Thyroid gland (tissue), 4 donors: ENCODE measurements at regions not wholly inside any gene's neighbourhood (a gene's known extent, or its start where the extent isn't known, plus 50 kb on each side); places are given as distances from the start of the nearest gene placed in this dataset.

Experiments
- DNase-seq, 2 donors: peaks; one replicate each; pipeline ENCODE4 v3.0.0-alpha.2; 2019
- H3K27ac ChIP-seq, 3 donors: fragments of 200-600 bp; sonication (generic); 1 replicate in 2 of 3; 2 replicates in 1 of 3; pipeline ENCODE4 v1.5.1; 2016 to 2019; ENCODE audit warnings: mild to moderate bottlenecking in 1 of 3, moderate library complexity in 1 of 3
- H3K27me3 ChIP-seq: fragments of 200-600 bp; sonication (generic); one replicate; pipeline ENCODE4 v1.5.1; 2019
- H3K36me3 ChIP-seq, 2 donors: fragments of 200-600 bp; sonication (generic); one replicate each; pipeline ENCODE4 v1.5.1; 2016 to 2019
- H3K4me1 ChIP-seq, 2 donors: fragments of 200-600 bp; sonication (generic); one replicate each; pipeline ENCODE4 v1.5.1; 2017 to 2019
- H3K4me3 ChIP-seq, 3 donors: fragments of 200-600 bp; sonication (generic); replicated peaks in 1 of 3; 1 replicate in 2 of 3; 2 replicates in 1 of 3; pipeline ENCODE4 v1.5.1; 2016; ENCODE audit warnings: mild to moderate bottlenecking in 1 of 3
- H3K9me3 ChIP-seq: fragments of 200-600 bp; sonication (generic); one replicate; pipeline ENCODE4 v1.5.1; 2017
- POLR2A ChIP-seq, 2 donors: fragments of 450-650 bp; IDR thresholded peaks; one replicate each; pipeline ENCODE4 v1.6.1; 2017; ENCODE audit warnings: antibody characterized with exemption in 2 of 2, mild to moderate bottlenecking in 2 of 2, moderate library complexity in 1 of 2
- WGBS, 2 donors: methylation state at CpG; one replicate each; pipeline ENCODE4 v1.1.5; 2017; 5-methylcytosine and 5-hydroxymethylcytosine counted together
- intact Hi-C: fragments of 100-400 bp; cut with DNase I; formaldehyde crosslinking; loops from one replicate; pipeline ENCODE4 v1.15.1; 2023
- TF ChIP-seq, protein P1 (sequence below), 6 experiments: fragments of 200-600 bp in 3 of 6; fragments of 450-650 bp in 3 of 6; sonication (generic) in 3 of 6; IDR thresholded peaks; one replicate each; pipeline ENCODE4 v1.5.1; 2016 to 2019; ENCODE audit warnings: antibody characterized with exemption in 6 of 6, mild to moderate bottlenecking in 2 of 6, inconsistent platforms in 1 of 6, moderate library complexity in 1 of 6

DNA sequence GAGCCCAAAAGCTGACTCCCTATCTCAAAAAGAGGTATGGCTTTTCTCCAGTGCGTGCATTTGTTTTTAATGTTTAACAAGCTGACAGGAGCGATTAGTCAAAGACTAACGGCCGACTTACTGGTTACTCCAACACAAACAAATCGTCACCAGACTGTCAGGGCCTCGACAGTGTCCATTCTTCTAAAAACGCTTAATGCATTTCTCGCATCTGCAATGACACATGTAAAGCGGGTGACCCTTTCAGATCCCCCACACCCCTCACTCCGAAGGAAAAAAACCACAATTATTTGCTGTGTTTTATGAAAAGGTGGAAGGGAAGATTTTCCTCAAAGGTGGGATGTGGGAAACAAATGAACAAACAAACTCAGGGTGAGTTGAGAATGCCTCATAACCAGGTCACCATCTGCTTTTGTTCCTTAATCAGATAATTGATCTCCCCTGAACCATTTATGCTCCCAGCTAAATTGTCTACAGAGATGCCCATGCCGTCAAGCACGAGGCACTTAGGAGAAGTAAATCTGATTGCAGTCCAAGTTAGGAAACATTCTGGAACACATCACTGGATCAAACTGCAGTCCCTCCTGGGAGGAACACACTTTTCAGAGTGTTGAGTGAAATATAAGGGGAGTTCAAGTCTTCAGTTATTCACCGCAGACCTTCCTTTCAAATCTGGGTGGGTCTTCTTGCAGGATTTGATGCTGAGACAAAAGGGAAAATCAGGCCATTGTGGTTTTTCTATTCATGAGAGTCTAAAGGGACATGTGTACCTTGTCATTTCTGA lies 340.8 kb downstream of the CMPK2 start:
- Histone ChIP-seq H3K9me3 (no peaks in the 10 kb centered on the region), H3K36me3 (no peaks in the 10 kb centered on the region), H3K4me1 (no peaks in the 10 kb centered on the region), H3K4me3 (no peak overlapping the region), H3K27me3 (no peaks in the 10 kb centered on the region), H3K27ac (no peak overlapping the region)
- TF ChIP-seq, protein P1, sequence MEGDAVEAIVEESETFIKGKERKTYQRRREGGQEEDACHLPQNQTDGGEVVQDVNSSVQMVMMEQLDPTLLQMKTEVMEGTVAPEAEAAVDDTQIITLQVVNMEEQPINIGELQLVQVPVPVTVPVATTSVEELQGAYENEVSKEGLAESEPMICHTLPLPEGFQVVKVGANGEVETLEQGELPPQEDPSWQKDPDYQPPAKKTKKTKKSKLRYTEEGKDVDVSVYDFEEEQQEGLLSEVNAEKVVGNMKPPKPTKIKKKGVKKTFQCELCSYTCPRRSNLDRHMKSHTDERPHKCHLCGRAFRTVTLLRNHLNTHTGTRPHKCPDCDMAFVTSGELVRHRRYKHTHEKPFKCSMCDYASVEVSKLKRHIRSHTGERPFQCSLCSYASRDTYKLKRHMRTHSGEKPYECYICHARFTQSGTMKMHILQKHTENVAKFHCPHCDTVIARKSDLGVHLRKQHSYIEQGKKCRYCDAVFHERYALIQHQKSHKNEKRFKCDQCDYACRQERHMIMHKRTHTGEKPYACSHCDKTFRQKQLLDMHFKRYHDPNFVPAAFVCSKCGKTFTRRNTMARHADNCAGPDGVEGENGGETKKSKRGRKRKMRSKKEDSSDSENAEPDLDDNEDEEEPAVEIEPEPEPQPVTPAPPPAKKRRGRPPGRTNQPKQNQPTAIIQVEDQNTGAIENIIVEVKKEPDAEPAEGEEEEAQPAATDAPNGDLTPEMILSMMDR (IDR thresholded peaks at IDR 0.05) = no peak
- TF ChIP-seq POLR2A (IDR thresholded peaks at IDR 0.05) = no peak
- intact Hi-C loops = loop anchor here (10.0 kb wide), 1 partner anchor 170 kb away; no protein-coding TSS in a partner anchor
- 72 to 83% methylated on average over 13 of the region's 13 CpGs for WGBS, 2 donors
- no peak for DNase-seq

DNA sequence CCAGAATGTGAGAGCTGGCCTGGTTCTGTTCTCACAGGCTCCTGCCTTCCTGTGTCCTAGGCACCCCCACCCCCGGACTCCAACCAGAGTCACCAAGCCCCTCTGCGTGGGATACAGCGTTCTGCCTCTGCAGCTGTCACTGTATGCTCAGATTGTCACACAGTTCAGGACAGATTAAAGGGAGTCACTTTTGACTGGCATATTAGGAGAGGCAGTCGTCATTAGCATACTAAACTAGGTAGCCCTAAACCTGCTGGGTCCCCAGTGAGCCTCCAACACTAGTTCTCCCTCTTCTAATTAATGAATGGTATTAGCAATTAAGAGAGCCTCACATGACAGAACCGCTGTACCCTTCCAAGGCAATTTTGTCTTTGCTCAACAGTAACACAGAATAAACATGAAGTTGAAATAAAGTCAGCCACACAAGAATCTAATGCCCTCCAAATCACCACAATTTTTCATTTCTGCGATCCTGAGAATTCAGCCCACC lies 340.2 kb downstream of the CMPK2 start:
- H3K27ac ChIP-seq = no peak overlapping the region
- no peak for DNase-seq

DNA sequence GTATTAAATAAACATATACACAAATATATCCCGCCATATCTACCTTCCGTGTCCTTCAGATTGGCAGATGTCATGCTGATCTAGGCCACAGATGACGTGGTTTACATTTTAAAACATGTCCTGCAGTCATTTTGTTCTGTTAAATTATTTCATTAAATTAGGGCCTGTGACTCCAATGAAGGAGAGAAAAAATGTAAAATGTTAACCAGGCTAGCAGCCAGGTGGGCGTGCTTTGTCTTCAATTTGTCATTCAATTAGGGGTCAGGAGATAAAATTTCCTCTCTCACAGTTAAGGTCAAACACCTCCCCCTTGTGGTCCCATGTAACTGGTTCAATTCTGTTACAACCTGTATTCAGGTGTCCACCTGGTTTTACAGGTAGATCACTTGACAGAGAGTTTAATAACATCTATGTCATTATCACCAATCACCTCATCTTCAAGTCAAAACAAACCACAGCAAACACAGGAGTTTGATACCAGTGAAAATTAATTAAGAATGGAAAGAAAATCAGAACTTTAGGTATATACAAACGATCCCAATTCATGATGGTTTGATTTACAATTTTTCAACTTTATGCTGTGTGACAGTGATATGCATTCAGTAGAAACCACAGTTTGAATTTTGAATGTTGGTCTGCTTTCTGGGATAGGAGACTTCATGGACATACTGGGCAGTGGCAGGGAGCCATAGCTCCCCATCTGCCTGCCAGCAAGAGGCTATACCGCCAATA lies 339.4 kb downstream of the CMPK2 start:
- TF ChIP-seq, protein P1 (IDR thresholded peaks at IDR 0.05) = peak in 5 of 6 experiments; percentile 30 to 70 (median 62)
- TF ChIP-seq POLR2A (IDR thresholded peaks at IDR 0.05) = no peak
- H3K4me3 ChIP-seq = no peak overlapping the region
- WGBS, 2 donors = 80 to 81% methylated on average over 6 of the region's 6 CpGs
- H3K27ac ChIP-seq = no peak overlapping the region
- H3K4me1 ChIP-seq = no peaks in the 10 kb centered on the region
- intact Hi-C loops = loop anchor here (10.0 kb wide), 1 partner anchor 171 kb away; no protein-coding TSS in a partner anchor
- H3K9me3 ChIP-seq = no peaks in the 10 kb centered on the region
- DNase-seq = peak; percentile 35 to 39
- no peaks in the 10 kb centered on the region for H3K27me3 ChIP-seq
- H3K36me3 ChIP-seq = no peaks in the 10 kb centered on the region

More for the DNA sequence above, 340.2 kb downstream of the CMPK2 start:
- Histone ChIP-seq H3K4me3 (no peak overlapping the region), H3K27me3 (no peaks in the 10 kb centered on the region), H3K9me3 (no peaks in the 10 kb centered on the region), H3K36me3 (no peaks in the 10 kb centered on the region), H3K4me1 (no peaks in the 10 kb centered on the region)
- intact Hi-C loops = loop anchor here (10.0 kb wide), 1 partner anchor 171 kb away; no protein-coding TSS in a partner anchor
- 79 to 86% methylated on average over 6 of the region's 6 CpGs for WGBS, 2 donors
- TF ChIP-seq, protein P1 (IDR thresholded peaks at IDR 0.05) = no peak
- no peak for TF ChIP-seq POLR2A (IDR thresholded peaks at IDR 0.05)

DNA sequence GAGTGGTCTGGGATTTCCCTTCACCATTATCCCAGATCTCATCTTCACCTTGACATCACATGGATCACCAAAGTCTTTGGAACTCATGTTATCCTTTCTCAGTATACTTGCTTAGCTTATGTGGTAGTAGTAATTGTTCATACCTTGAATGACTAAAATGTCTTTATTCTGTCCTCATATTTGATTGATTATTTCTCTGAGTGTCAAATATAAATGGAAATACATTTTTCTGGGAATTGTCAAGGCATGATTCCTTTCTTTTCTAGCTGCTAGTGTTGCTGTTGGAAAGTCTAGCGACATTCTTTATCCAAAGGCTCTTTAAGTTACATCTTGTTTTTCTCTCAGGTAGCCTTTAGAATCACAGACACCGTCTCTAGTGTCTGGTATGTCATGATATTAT lies 334.4 kb downstream of the CMPK2 start:
- Histone ChIP-seq H3K36me3 (no peaks in the 10 kb centered on the region), H3K27ac (no peak overlapping the region), H3K27me3 (no peaks in the 10 kb centered on the region), H3K4me1 (peaks cover 0 to 5% of the 10 kb centered on the region in 2 donors), H3K9me3 (no peaks in the 10 kb centered on the region), H3K4me3 (no peak overlapping the region)
- no peak for DNase-seq
- 87 to 90% methylated on average over 2 of the region's 2 CpGs for WGBS, 2 donors
- TF ChIP-seq, protein P1 (IDR thresholded peaks at IDR 0.05) = no peak
- no peak for TF ChIP-seq POLR2A (IDR thresholded peaks at IDR 0.05)
- intact Hi-C loops = no loop called here
